WERI-Rb-1 (cell line): ENCODE measurements at regions not wholly inside any gene's neighbourhood (a gene's known extent, or its start where the extent isn't known, plus 50 kb on each side); places are given as distances from the start of the nearest gene placed in this dataset.

Source experiments
- DNase-seq: peaks from one replicate; pipeline ENCODE4 v3.0.0-alpha.2; 2020
- H3K27ac ChIP-seq: fragments of 250-450 bp; sonication (Bioruptor Pico); 2 replicates; pipeline ENCODE4 v1.5.1; 2020; ENCODE audit warnings: mild to moderate bottlenecking, moderate library complexity
- H3K27me3 ChIP-seq: fragments of 250-450 bp; sonication (Bioruptor Pico); 2 replicates; pipeline ENCODE4 v1.5.1; 2021; ENCODE audit warnings: mild to moderate bottlenecking, low read depth, moderate library complexity; ENCODE audit not compliant: insufficient read depth, severe bottlenecking
- H3K36me3 ChIP-seq: fragments of 250-450 bp; sonication (Bioruptor Pico); 2 replicates; pipeline ENCODE4 v1.5.1; 2020; ENCODE audit warnings: mild to moderate bottlenecking, moderate library complexity
- H3K4me3 ChIP-seq: 2 replicates; pipeline ENCODE4 v1.5.1; 2011; ENCODE audit warnings: low read depth, mild to moderate bottlenecking, control low read depth, low read length
- H3K9me3 ChIP-seq: fragments of 250-450 bp; sonication (Bioruptor Pico); 2 replicates; pipeline ENCODE4 v1.5.1; 2021; ENCODE audit warnings: mild to moderate bottlenecking, moderate library complexity; ENCODE audit not compliant: severe bottlenecking
- TF ChIP-seq, protein P1 (sequence below): IDR thresholded peaks from 2 replicates; pipeline ENCODE4 v1.5.1; 2011; ENCODE audit warnings: low read depth, mild to moderate bottlenecking, control low read depth, inconsistent platforms, low read length

GRCh38 chr2:207474863-207475485 is 54.8 kb upstream of the CREB1 start:
- H3K9me3 ChIP-seq = no peaks in the 10 kb centered on the region
- no peaks in the 10 kb centered on the region for H3K36me3 ChIP-seq
- H3K27me3 ChIP-seq = no peaks in the 10 kb centered on the region
- peak; percentile 22 for DNase-seq
- no peak overlapping the region for H3K27ac ChIP-seq
- H3K4me3 ChIP-seq = no peak overlapping the region
- TF ChIP-seq, protein P1, sequence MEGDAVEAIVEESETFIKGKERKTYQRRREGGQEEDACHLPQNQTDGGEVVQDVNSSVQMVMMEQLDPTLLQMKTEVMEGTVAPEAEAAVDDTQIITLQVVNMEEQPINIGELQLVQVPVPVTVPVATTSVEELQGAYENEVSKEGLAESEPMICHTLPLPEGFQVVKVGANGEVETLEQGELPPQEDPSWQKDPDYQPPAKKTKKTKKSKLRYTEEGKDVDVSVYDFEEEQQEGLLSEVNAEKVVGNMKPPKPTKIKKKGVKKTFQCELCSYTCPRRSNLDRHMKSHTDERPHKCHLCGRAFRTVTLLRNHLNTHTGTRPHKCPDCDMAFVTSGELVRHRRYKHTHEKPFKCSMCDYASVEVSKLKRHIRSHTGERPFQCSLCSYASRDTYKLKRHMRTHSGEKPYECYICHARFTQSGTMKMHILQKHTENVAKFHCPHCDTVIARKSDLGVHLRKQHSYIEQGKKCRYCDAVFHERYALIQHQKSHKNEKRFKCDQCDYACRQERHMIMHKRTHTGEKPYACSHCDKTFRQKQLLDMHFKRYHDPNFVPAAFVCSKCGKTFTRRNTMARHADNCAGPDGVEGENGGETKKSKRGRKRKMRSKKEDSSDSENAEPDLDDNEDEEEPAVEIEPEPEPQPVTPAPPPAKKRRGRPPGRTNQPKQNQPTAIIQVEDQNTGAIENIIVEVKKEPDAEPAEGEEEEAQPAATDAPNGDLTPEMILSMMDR = peak; percentile 29; the same call in 1 of the 2 replicates

GRCh38 chr2:207475546-207475945 is 54.2 kb upstream of the CREB1 start:
- TF ChIP-seq, protein P1 = no peak
- Histone ChIP-seq H3K27me3 (no peaks in the 10 kb centered on the region), H3K9me3 (no peaks in the 10 kb centered on the region), H3K4me3 (no peak overlapping the region), H3K27ac (no peak overlapping the region), H3K36me3 (no peaks in the 10 kb centered on the region)
- DNase-seq = no peak

- TF ChIP-seq, protein P1 = no peak
- DNase-seq = no peak
- H3K4me3 ChIP-seq = no peak overlapping the region
- no peak overlapping the region for H3K27ac ChIP-seq
- H3K9me3 ChIP-seq = no peaks in the 10 kb centered on the region
- no peaks in the 10 kb centered on the region for H3K27me3 ChIP-seq
- no peaks in the 10 kb centered on the region for H3K36me3 ChIP-seq
These were observed 51.9 kb upstream of the CREB1 start for GRCh38 chr2:207477896-207478295.

DNA sequence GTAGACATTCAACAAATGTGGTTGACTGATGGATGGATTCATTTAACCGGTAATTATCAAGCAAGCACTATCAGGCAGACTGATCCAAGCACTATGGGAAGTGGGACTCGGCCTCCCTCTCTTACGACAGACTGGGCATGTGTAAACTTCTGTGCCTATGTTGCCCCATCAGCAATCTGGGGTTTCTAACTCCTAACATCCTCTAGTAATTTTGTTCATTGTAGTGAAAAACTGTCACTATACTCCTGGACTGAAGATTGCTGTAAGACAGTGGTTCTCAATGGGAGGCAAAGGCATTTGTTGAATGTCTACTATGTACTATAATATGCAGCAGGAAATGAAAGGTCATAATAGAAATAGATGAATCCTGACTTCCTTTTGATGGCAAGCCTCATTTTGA is 51.2 kb upstream of the CREB1 start:
- no peak for DNase-seq
- H3K4me3 ChIP-seq = no peak overlapping the region
- H3K9me3 ChIP-seq = no peaks in the 10 kb centered on the region
- H3K27ac ChIP-seq = no peak overlapping the region
- TF ChIP-seq, protein P1 = no peak
- H3K27me3 ChIP-seq = no peaks in the 10 kb centered on the region
- no peaks in the 10 kb centered on the region for H3K36me3 ChIP-seq

DNA sequence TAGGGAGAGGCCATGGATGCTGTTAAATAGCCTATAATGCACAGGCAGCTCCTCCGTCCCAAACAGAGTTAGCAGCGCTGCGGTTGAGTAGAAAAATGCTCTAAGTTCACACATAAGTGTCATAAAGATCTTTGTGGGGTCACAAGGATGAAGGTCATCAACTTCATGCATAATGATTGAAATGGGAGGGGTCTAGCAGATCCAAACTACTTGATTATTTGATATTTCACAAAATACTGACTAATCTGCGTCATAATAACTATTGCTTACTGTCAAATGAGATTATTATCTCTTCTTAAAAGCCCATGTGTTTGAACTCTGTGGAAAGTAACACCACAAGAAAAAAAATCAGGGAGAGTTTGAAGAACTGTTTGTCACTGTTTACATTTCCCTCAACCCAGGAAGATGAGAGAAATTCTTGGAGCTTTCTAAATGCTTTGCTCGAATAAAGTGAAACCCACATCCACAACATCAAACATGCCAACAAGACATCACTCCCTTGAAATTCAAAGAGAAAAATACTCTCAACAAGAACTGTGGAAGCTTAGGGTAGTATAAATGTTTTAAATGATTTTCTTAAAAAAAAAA is 50.5 kb upstream of the CREB1 start:
- no peaks in the 10 kb centered on the region for H3K36me3 ChIP-seq
- no peaks in the 10 kb centered on the region for H3K9me3 ChIP-seq
- H3K27me3 ChIP-seq = no peaks in the 10 kb centered on the region
- DNase-seq = no peak
- H3K4me3 ChIP-seq = no peak overlapping the region
- no peak overlapping the region for H3K27ac ChIP-seq
- TF ChIP-seq, protein P1 = no peak
